Psoas muscle (tissue), 7 donors: ENCODE measurements at regions not wholly inside any gene's neighbourhood (a gene's known extent, or its start where the extent isn't known, plus 50 kb on each side); places are given as distances from the start of the nearest gene placed in this dataset.

Experiments used
- ATAC-seq, 4 donors: fragments of 200-7000 bp; cut with Tn5 transposase; one replicate each; pipeline ENCODE4 v1.9.1; 2020; ENCODE audit warnings: moderate library complexity in 3 of 4, mild to moderate bottlenecking in 2 of 4
- DNase-seq, 2 donors: peaks; one replicate each; pipeline ENCODE4 v3.0.0-alpha.2; 2020
- H3K27ac ChIP-seq: fragments of 200-600 bp; one replicate; pipeline ENCODE4 v1.8.0; 2022
- H3K27me3 ChIP-seq, 3 donors: fragments of 200-600 bp in 1 of 3; one replicate each; pipeline versions ENCODE4 v1.6.1 to v1.8.0; 2013 to 2022; ENCODE audit warnings: low read length in 2 of 3, mild to moderate bottlenecking in 2 of 3, moderate library complexity in 1 of 3; ENCODE audit not compliant: insufficient read depth in 3 of 3
- H3K36me3 ChIP-seq, 2 donors: fragments of 200-600 bp in 1 of 2; one replicate each; pipeline versions ENCODE4 v1.6.1 to v1.8.0; 2013 to 2022; ENCODE audit warnings: low read depth in 1 of 2, mild to moderate bottlenecking in 1 of 2, moderate library complexity in 1 of 2; ENCODE audit not compliant: insufficient read depth in 1 of 2
- H3K4me1 ChIP-seq: fragments of 200-600 bp; one replicate; pipeline ENCODE4 v1.8.0; 2022
- H3K4me3 ChIP-seq: fragments of 200-600 bp; one replicate; pipeline ENCODE4 v1.8.0; 2022; ENCODE audit warnings: mild to moderate bottlenecking
- H3K9me3 ChIP-seq: fragments of 200-600 bp; one replicate; pipeline ENCODE4 v1.8.0; 2022
- CTCF ChIP-seq: fragments of 200-600 bp; IDR thresholded peaks from one replicate; pipeline ENCODE4 v1.8.0; 2022; ENCODE audit warnings: antibody characterized with exemption
- WGBS, 3 donors: extraction: QIAGEN DNeasy Blood & Tissue Kit; methylation state at CpG; one replicate each; pipeline versions ENCODE4 v1.1.6 to v1.1.7; 2013; 5-methylcytosine and 5-hydroxymethylcytosine counted together
- intact Hi-C, 2 donors: fragments of 100-400 bp; cut with DNase I; formaldehyde crosslinking; loops; one replicate each; pipeline versions ENCODE4 v1.11.0 to v1.14.2; 2022
- donor health status: healthy with polysubstance abuse.
- donor health status: DM: no; HTN: no; CAD: no; lungs with moderate emphysema.
- donor health status: Bipolar disorder and iron deficiency.
- donor health status: healthy.
- donor health status: DM: yes; HTN: yes; CAD: no.
- donor health status: DM: no; HTN: no; CAD: no.
- donor health status: DM: yes; HTN: yes; CAD: no.

GRCh38 chr7:35555386-35555785 is 139.5 kb downstream of the HERPUD2 start:
- WGBS, 3 donors, result 76 to 80% (median 79%) methylated on average over 5 of the region's 5 CpGs
- Histone ChIP-seq H3K9me3 (no peaks in the 10 kb centered on the region), H3K4me3 (no peak overlapping the region), H3K27me3 (no peaks in the 10 kb centered on the region), H3K27ac (no peak overlapping the region), H3K36me3 (no peaks in the 10 kb centered on the region), H3K4me1 (no peaks in the 10 kb centered on the region)
- DNase-seq, result no peak
- no peak for TF ChIP-seq CTCF
- no peak for ATAC-seq
- intact Hi-C loops, result no loop called here

GRCh38 chr7:35553519-35553918 is 141.4 kb downstream of the HERPUD2 start:
- no peaks in the 10 kb centered on the region for H3K27me3 ChIP-seq
- H3K4me1 ChIP-seq, result no peaks in the 10 kb centered on the region
- no peak for ATAC-seq
- intact Hi-C loops, result no loop called here
- no peak overlapping the region for H3K4me3 ChIP-seq
- TF ChIP-seq CTCF, result no peak
- no peak overlapping the region for H3K27ac ChIP-seq
- no peaks in the 10 kb centered on the region for H3K36me3 ChIP-seq
- WGBS, 3 donors, result 45 to 61% (median 51%) methylated on average over 2 of the region's 2 CpGs
- H3K9me3 ChIP-seq, result no peaks in the 10 kb centered on the region
- no peak for DNase-seq

- no peak for DNase-seq
- Histone ChIP-seq H3K4me1 (no peaks in the 10 kb centered on the region), H3K27ac (no peak overlapping the region), H3K36me3 (no peaks in the 10 kb centered on the region), H3K27me3 (no peaks in the 10 kb centered on the region), H3K9me3 (no peaks in the 10 kb centered on the region), H3K4me3 (no peak overlapping the region)
- 63 to 71% (median 66%) methylated on average over 2 of the region's 2 CpGs for WGBS, 3 donors
- no peak for ATAC-seq
- intact Hi-C loops, result no loop called here
- TF ChIP-seq CTCF, result no peak
These were observed 142.2 kb downstream of the HERPUD2 start for GRCh38 chr7:35552691-35553090.

GRCh38 chr7:35551321-35552081 is 143.4 kb downstream of the HERPUD2 start:
- Histone ChIP-seq H3K9me3 (no peaks in the 10 kb centered on the region), H3K27me3 (no peaks in the 10 kb centered on the region), H3K4me1 (no peaks in the 10 kb centered on the region), H3K36me3 (no peaks in the 10 kb centered on the region), H3K4me3 (no peak overlapping the region), H3K27ac (no peak overlapping the region)
- 12 to 23% (median 20%) methylated on average over 3 of the region's 3 CpGs for WGBS, 3 donors
- TF ChIP-seq CTCF, result no peak
- ATAC-seq, result no peak
- intact Hi-C loops, result no loop called here
- no peak for DNase-seq

DNA sequence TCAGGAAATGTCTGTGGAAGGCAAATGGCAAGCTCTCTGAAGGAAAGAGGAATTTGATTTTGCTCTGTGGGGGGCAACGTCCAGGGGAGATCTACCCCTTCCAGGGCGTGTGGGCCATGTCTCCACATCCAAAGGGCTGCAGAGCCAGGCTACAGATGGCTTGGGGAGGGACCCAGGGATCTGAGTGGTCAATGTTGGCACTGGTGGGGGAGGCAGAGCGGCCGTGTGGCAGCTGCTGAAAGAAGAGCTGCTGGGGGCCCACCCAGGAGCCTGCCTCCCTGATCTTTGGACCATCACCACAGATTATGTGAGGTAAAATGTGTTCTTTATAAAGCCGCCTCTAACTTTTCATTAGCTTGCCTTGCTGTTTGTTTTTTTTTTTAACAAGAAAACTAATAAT is 144.1 kb downstream of the HERPUD2 start:
- intact Hi-C loops, result no loop called here
- Histone ChIP-seq H3K4me3 (no peak overlapping the region), H3K9me3 (no peaks in the 10 kb centered on the region), H3K27me3 (no peaks in the 10 kb centered on the region), H3K27ac (no peak overlapping the region), H3K4me1 (no peaks in the 10 kb centered on the region), H3K36me3 (no peaks in the 10 kb centered on the region)
- 66 to 70% (median 70%) methylated on average over 5 of the region's 5 CpGs for WGBS, 3 donors
- DNase-seq, result no peak
- ATAC-seq, result no peak
- no peak for TF ChIP-seq CTCF
